IMR-90 (cell line): ENCODE measurements at regions not wholly inside any gene's neighbourhood (a gene's known extent, or its start where the extent isn't known, plus 50 kb on each side); places are given as distances from the start of the nearest gene placed in this dataset.

Experiments used
- FOS ChIP-seq: fragments of 150-350 bp; IDR thresholded peaks from 2 replicates; pipeline ENCODE4 v1.6.1; 2016; ENCODE audit warnings: low read depth, low read length
- MAZ ChIP-seq: IDR thresholded peaks from 2 replicates; pipeline ENCODE4 v1.6.1; 2012; ENCODE audit warnings: low read depth, mild to moderate bottlenecking, low read length, improper control_type of control experiment, moderate library complexity, borderline replicate concordance
- POLR2A ChIP-seq: IDR thresholded peaks from 2 replicates; pipeline ENCODE4 v1.6.1; 2012; ENCODE audit warnings: mild to moderate bottlenecking, low read depth, low read length
- RAD21 ChIP-seq: IDR thresholded peaks from 2 replicates; pipeline ENCODE4 v1.6.1; 2012; ENCODE audit warnings: low read length, improper control_type of control experiment
- RCOR1 ChIP-seq: IDR thresholded peaks from 2 replicates; pipeline ENCODE4 v1.6.1; 2012; ENCODE audit warnings: mild to moderate bottlenecking, low read length, improper control_type of control experiment; ENCODE audit not compliant: insufficient replicate concordance
- SMC3 ChIP-seq: fragments of 150-350 bp; IDR thresholded peaks from 2 replicates; pipeline ENCODE4 v1.6.1; 2016; ENCODE audit warnings: low read depth, mild to moderate bottlenecking, antibody characterized with exemption, low read length, moderate library complexity
- TF ChIP-seq, protein P1 (sequence below): conservative IDR thresholded peaks from 2 replicates; pipeline ENCODE4 v1.5.1; 2012; ENCODE audit warnings: mild to moderate bottlenecking, low read depth, low read length, improper control_type of control experiment

DNA sequence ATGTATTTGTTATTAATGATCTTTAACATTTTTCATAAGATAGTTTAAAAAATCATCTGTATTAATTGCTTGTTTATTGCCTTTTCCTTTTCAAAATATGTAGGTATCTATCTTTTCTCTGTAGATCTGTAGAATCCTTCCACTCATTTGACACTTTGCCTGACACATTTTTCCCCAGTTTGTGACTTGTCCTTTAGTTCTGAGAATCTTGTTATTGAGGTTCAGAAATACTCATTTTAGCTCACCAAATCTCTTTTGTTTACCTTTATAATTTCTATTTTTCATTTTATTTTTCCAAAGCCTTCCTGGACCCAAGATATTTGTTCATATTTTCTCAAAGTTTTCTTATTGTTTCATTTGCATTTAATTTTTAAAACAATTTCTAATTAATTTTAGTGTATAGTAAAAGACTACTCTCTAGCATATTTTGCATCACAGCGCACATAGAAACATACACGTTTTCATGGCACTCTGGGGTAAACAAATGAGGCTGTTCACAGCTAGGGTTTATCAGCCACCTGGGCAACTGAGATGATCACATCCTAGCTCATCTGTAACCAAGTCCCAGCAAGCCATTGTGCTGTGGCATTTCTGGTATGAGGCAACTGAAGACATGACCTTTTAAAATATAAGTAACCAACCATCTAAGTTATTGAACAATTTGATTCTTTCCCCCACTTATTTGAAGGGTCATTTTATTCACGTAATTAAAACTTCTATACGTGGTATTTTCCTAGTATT, 275.7 kb downstream of the ADGB start:
- TF ChIP-seq, protein P1, sequence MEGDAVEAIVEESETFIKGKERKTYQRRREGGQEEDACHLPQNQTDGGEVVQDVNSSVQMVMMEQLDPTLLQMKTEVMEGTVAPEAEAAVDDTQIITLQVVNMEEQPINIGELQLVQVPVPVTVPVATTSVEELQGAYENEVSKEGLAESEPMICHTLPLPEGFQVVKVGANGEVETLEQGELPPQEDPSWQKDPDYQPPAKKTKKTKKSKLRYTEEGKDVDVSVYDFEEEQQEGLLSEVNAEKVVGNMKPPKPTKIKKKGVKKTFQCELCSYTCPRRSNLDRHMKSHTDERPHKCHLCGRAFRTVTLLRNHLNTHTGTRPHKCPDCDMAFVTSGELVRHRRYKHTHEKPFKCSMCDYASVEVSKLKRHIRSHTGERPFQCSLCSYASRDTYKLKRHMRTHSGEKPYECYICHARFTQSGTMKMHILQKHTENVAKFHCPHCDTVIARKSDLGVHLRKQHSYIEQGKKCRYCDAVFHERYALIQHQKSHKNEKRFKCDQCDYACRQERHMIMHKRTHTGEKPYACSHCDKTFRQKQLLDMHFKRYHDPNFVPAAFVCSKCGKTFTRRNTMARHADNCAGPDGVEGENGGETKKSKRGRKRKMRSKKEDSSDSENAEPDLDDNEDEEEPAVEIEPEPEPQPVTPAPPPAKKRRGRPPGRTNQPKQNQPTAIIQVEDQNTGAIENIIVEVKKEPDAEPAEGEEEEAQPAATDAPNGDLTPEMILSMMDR = no peak
- TF ChIP-seq RCOR1 = no peak
- no peak for TF ChIP-seq SMC3
- TF ChIP-seq MAZ = no peak
- no peak for TF ChIP-seq FOS
- TF ChIP-seq POLR2A = no peak
- TF ChIP-seq RAD21 = no peak
